ENCODE measurements at regions not wholly inside any gene's neighbourhood (a gene's known extent, or its start where the extent isn't known, plus 50 kb on each side); places are given as distances from the start of the nearest gene placed in this dataset.
A peak's percentile ranks its signal among the peaks of the same experiment; 100 is the strongest.

GRCh38 chr5:88144219-88145001 is 124.2 kb downstream of the TMEM161B start:
- no peak for DNase-seq (ENCODE audit: low spot score)
- ATAC-seq (ENCODE audit: insufficient number of reproducible peaks, low FRiP score, low read depth) = no peak
- no peaks in the 10 kb centered on the region for H3K36me3 ChIP-seq
- H3K4me3 ChIP-seq = peak overlapping the region; percentile 90
- H3K27ac ChIP-seq = no peak overlapping the region
- H3K4me1 ChIP-seq (ENCODE audit: control insufficient read depth in 1 of 2, low read depth in 2 of 2) = peaks cover 6 to 19% of the 10 kb centered on the region in 2 donors
- TF ChIP-seq, protein P1, sequence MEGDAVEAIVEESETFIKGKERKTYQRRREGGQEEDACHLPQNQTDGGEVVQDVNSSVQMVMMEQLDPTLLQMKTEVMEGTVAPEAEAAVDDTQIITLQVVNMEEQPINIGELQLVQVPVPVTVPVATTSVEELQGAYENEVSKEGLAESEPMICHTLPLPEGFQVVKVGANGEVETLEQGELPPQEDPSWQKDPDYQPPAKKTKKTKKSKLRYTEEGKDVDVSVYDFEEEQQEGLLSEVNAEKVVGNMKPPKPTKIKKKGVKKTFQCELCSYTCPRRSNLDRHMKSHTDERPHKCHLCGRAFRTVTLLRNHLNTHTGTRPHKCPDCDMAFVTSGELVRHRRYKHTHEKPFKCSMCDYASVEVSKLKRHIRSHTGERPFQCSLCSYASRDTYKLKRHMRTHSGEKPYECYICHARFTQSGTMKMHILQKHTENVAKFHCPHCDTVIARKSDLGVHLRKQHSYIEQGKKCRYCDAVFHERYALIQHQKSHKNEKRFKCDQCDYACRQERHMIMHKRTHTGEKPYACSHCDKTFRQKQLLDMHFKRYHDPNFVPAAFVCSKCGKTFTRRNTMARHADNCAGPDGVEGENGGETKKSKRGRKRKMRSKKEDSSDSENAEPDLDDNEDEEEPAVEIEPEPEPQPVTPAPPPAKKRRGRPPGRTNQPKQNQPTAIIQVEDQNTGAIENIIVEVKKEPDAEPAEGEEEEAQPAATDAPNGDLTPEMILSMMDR (IDR thresholded peaks at IDR 0.05) = no peak
- no peaks in the 10 kb centered on the region for H3K9me3 ChIP-seq
- H3K27me3 ChIP-seq (replicated peaks; ENCODE audit: insufficient read depth) = no peaks in the 10 kb centered on the region

GRCh38 chr5:88143693-88144218 is 124.9 kb downstream of the TMEM161B start:
- H3K4me1 ChIP-seq (ENCODE audit: control insufficient read depth in 1 of 2, low read depth in 2 of 2) = peaks cover 6 to 19% of the 10 kb centered on the region in 2 donors
- H3K27ac ChIP-seq = no peak overlapping the region
- TF ChIP-seq, protein P1 (IDR thresholded peaks at IDR 0.05) = no peak
- DNase-seq (ENCODE audit: low spot score) = no peak
- H3K4me3 ChIP-seq = peak overlapping the region; percentile 90
- no peaks in the 10 kb centered on the region for H3K9me3 ChIP-seq
- H3K27me3 ChIP-seq (replicated peaks; ENCODE audit: insufficient read depth) = no peaks in the 10 kb centered on the region
- no peaks in the 10 kb centered on the region for H3K36me3 ChIP-seq
- no peak for ATAC-seq (ENCODE audit: insufficient number of reproducible peaks, low FRiP score, low read depth)

DNA sequence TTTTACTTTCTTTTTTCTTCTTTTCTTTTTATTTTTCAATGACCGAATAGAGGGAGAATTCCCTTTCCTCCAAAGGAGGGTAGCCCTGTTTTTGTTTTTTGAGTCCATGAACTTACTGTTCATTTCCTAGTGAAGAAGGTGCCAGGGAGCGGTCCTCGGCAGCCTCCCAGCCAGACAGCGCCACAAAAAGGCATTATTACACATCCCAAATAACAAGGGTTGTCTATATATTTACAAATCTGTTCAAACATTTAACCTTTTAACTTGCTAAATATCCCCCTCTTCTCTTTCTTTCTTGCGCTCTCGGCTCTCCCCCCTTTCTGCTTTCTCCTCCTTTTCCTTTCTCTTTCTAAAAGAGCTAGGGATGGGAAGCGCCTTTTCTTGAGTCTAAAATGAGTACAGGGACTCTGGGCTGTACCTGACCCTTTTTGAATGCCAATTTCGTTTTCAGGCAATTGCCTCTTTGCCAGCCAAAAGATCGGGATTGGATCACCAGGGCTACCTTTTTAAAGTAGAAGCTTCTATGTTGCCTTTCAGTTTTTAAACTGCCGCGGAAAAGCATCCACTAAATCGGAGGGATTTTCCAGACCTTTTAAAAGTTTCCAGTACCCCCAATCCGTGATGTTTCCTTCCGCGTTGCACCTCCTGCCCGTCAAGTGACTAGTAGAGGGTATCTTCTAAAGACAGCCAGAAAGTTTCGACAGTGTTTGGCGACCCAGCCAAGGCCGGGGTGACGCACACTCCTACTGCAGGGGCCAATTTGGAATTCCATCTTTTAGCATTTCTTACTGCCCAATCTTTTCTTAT is 125.6 kb downstream of the TMEM161B start:
- Histone ChIP-seq H3K9me3 (no peaks in the 10 kb centered on the region), H3K27ac (peak overlapping the region; percentile 48 to 61), H3K27me3 (replicated peaks; ENCODE audit: insufficient read depth) (no peaks in the 10 kb centered on the region), H3K4me3 (peak overlapping the region; percentile 90), H3K36me3 (no peaks in the 10 kb centered on the region), H3K4me1 (ENCODE audit: control insufficient read depth in 1 of 2, low read depth in 2 of 2) (peaks cover 6 to 19% of the 10 kb centered on the region in 2 donors)
- ATAC-seq (ENCODE audit: insufficient number of reproducible peaks, low FRiP score, low read depth) = no peak
- TF ChIP-seq, protein P1 (IDR thresholded peaks at IDR 0.05) = no peak
- DNase-seq (ENCODE audit: low spot score) = no peak

DNA sequence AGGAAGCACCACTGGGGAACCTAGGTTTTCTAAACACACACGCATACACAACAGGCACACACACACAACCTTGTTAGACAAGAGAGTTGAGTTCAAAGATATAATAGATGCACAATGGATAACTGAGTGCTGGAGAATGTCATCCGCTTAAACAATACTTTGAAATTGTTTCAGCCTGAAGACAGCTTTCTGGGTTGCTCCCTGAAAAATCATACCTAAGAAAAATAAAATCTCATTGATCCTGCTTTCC is 126.1 kb downstream of the TMEM161B start:
- Histone ChIP-seq H3K27ac (peak overlapping the region; percentile 48 to 61), H3K27me3 (replicated peaks; ENCODE audit: insufficient read depth) (no peaks in the 10 kb centered on the region), H3K4me1 (ENCODE audit: control insufficient read depth in 1 of 2, low read depth in 2 of 2) (peaks cover 6 to 19% of the 10 kb centered on the region in 2 donors)

More for the DNA sequence above, 126.1 kb downstream of the TMEM161B start:
- Histone ChIP-seq H3K36me3 (no peaks in the 10 kb centered on the region), H3K9me3 (no peaks in the 10 kb centered on the region), H3K4me3 (peak overlapping the region; percentile 90)
- DNase-seq (ENCODE audit: low spot score) (no peak), ATAC-seq (ENCODE audit: insufficient number of reproducible peaks, low FRiP score, low read depth) (no peak)
- TF ChIP-seq, protein P1 (IDR thresholded peaks at IDR 0.05) = no peak

Measured in thoracic aorta (tissue), 2 donors.